PC-3 (cell line): ENCODE measurements at regions not wholly inside any gene's neighbourhood (a gene's known extent, or its start where the extent isn't known, plus 50 kb on each side); places are given as distances from the start of the nearest gene placed in this dataset.
"Not testable (repeated sequence)": the region's sequence is repeated elsewhere in the genome, so short reads cannot be mapped to it uniquely, and the experiment has no call there.

ENCODE experiments used
- CTCF ChIP-seq: fragments of 300-600 bp; sonication (generic); conservative IDR thresholded peaks from 2 replicates; pipeline ENCODE4 v1.5.1; 2017; ENCODE audit warnings: antibody characterized with exemption, low read depth, mild to moderate bottlenecking, low read length
- EZH2 ChIP-seq: fragments of 300-600 bp; sonication (generic); IDR thresholded peaks from one replicate; pipeline ENCODE4 v1.6.1; 2017; ENCODE audit warnings: antibody characterized with exemption, mild to moderate bottlenecking, low read length; ENCODE audit not compliant: unreplicated experiment
- EZH2phosphoT487 ChIP-seq: fragments of 300-600 bp; sonication (generic); IDR thresholded peaks from 2 replicates; pipeline ENCODE4 v1.6.1; 2018; ENCODE audit warnings: mild to moderate bottlenecking, antibody characterized with exemption, low read length, borderline replicate concordance

- TF ChIP-seq CTCF, EZH2, EZH2phosphoT487: not testable (repeated sequence)
Observed at GRCh38 chr1:206333316-206333715, 130.0 kb downstream of the SRGAP2 start.
